Dendritic cell treated with granulocyte-macrophage colony-stimulating factor and Interleukin-4, amounts not matched to agents 40 ng/mL and 50 ng/mL, for 4 days (primary cell): ENCODE measurements at regions not wholly inside any gene's neighbourhood (a gene's known extent, or its start where the extent isn't known, plus 50 kb on each side); places are given as distances from the start of the nearest gene placed in this dataset.

Experiments
- H3K27ac Mint-ChIP-seq: one replicate; pipeline ENCODE4 v1.8.0; 2022; ENCODE audit warnings: mild to moderate bottlenecking, mixed read lengths
- H3K27me3 Mint-ChIP-seq: one replicate; pipeline ENCODE4 v1.8.0; 2022; ENCODE audit warnings: mild to moderate bottlenecking, mixed read lengths
- H3K36me3 Mint-ChIP-seq: one replicate; pipeline ENCODE4 v1.8.0; 2022; ENCODE audit warnings: low read depth, mixed read lengths
- H3K4me1 Mint-ChIP-seq: one replicate; pipeline ENCODE4 v1.8.0; 2022; ENCODE audit warnings: low read depth, mixed read lengths
- H3K4me3 Mint-ChIP-seq: one replicate; pipeline ENCODE4 v1.8.0; 2022; ENCODE audit warnings: mild to moderate bottlenecking, moderate library complexity, mixed read lengths
- H3K9me3 Mint-ChIP-seq: one replicate; pipeline ENCODE4 v1.8.0; 2022; ENCODE audit warnings: mixed read lengths
- intact Hi-C: fragments of 100-400 bp; cut with micrococcal nuclease; formaldehyde crosslinking; loops from one replicate; pipeline ENCODE4 v1.15.0; 2022

GRCh38 chr2:12382366-12382765 lies 334.4 kb upstream of the TRIB2 start:
- intact Hi-C loops, result no loop called here
- Mint-ChIP-seq H3K4me1 (no peaks in the 10 kb centered on the region), H3K36me3 (no peaks in the 10 kb centered on the region), H3K27ac (no peak overlapping the region), H3K4me3 (no peak overlapping the region), H3K27me3 (no peaks in the 10 kb centered on the region), H3K9me3 (peaks cover 9% of the 10 kb centered on the region)

GRCh38 chr2:12389344-12390045 lies 327.2 kb upstream of the TRIB2 start:
- no peaks in the 10 kb centered on the region for H3K36me3 Mint-ChIP-seq
- intact Hi-C loops, result no loop called here
- no peaks in the 10 kb centered on the region for H3K4me1 Mint-ChIP-seq
- H3K9me3 Mint-ChIP-seq, result peaks cover 9% of the 10 kb centered on the region
- no peak overlapping the region for H3K4me3 Mint-ChIP-seq
- peaks cover 18% of the 10 kb centered on the region for H3K27me3 Mint-ChIP-seq
- no peak overlapping the region for H3K27ac Mint-ChIP-seq

- Mint-ChIP-seq H3K4me3 (no peak overlapping the region), H3K27me3 (peaks cover 20% of the 10 kb centered on the region), H3K4me1 (no peaks in the 10 kb centered on the region), H3K9me3 (peaks cover 9% of the 10 kb centered on the region), H3K27ac (no peak overlapping the region), H3K36me3 (no peaks in the 10 kb centered on the region)
- intact Hi-C loops, result no loop called here
Observed at GRCh38 chr2:12391116-12391515, 325.6 kb upstream of the TRIB2 start.

- H3K27ac Mint-ChIP-seq, result no peak overlapping the region
- intact Hi-C loops, result no loop called here
- H3K27me3 Mint-ChIP-seq, result peaks cover 7% of the 10 kb centered on the region
- no peak overlapping the region for H3K4me3 Mint-ChIP-seq
- no peaks in the 10 kb centered on the region for H3K36me3 Mint-ChIP-seq
- H3K4me1 Mint-ChIP-seq, result peaks cover 14% of the 10 kb centered on the region
- no peaks in the 10 kb centered on the region for H3K9me3 Mint-ChIP-seq
Observed at GRCh38 chr2:12396699-12397098, 320.0 kb upstream of the TRIB2 start.

- Mint-ChIP-seq H3K36me3 (no peaks in the 10 kb centered on the region), H3K27me3 (peaks cover 7% of the 10 kb centered on the region), H3K4me1 (peaks cover 14% of the 10 kb centered on the region), H3K4me3 (no peak overlapping the region), H3K27ac (no peak overlapping the region), H3K9me3 (peaks cover 3% of the 10 kb centered on the region)
- intact Hi-C loops, result no loop called here
Observed at GRCh38 chr2:12397854-12398253, 318.9 kb upstream of the TRIB2 start.

- no peak overlapping the region for H3K27ac Mint-ChIP-seq
- no peak overlapping the region for H3K4me3 Mint-ChIP-seq
- intact Hi-C loops, result no loop called here
- peaks cover 7% of the 10 kb centered on the region for H3K27me3 Mint-ChIP-seq
- H3K9me3 Mint-ChIP-seq, result peaks cover 12% of the 10 kb centered on the region
- peaks cover 14% of the 10 kb centered on the region for H3K4me1 Mint-ChIP-seq
- no peaks in the 10 kb centered on the region for H3K36me3 Mint-ChIP-seq
Observed at GRCh38 chr2:12399240-12399639, 317.5 kb upstream of the TRIB2 start.

- no peaks in the 10 kb centered on the region for H3K36me3 Mint-ChIP-seq
- H3K9me3 Mint-ChIP-seq, result peaks cover 12% of the 10 kb centered on the region
- no peak overlapping the region for H3K4me3 Mint-ChIP-seq
- H3K27me3 Mint-ChIP-seq, result peaks cover 6% of the 10 kb centered on the region
- no peak overlapping the region for H3K27ac Mint-ChIP-seq
- intact Hi-C loops, result no loop called here
- H3K4me1 Mint-ChIP-seq, result peaks cover 14% of the 10 kb centered on the region
Observed at GRCh38 chr2:12400543-12400942, 316.2 kb upstream of the TRIB2 start.

GRCh38 chr2:12402440-12403139 lies 314.1 kb upstream of the TRIB2 start:
- no peak overlapping the region for H3K27ac Mint-ChIP-seq
- H3K4me3 Mint-ChIP-seq, result no peak overlapping the region
- H3K4me1 Mint-ChIP-seq, result peaks cover 11% of the 10 kb centered on the region
- intact Hi-C loops, result no loop called here
- peaks cover 4% of the 10 kb centered on the region for H3K27me3 Mint-ChIP-seq
- H3K36me3 Mint-ChIP-seq, result no peaks in the 10 kb centered on the region
- peaks cover 21% of the 10 kb centered on the region for H3K9me3 Mint-ChIP-seq

- no peak overlapping the region for H3K27ac Mint-ChIP-seq
- H3K27me3 Mint-ChIP-seq, result peaks cover 4% of the 10 kb centered on the region
- peaks cover 5% of the 10 kb centered on the region for H3K4me1 Mint-ChIP-seq
- no peaks in the 10 kb centered on the region for H3K36me3 Mint-ChIP-seq
- intact Hi-C loops, result no loop called here
- peaks cover 21% of the 10 kb centered on the region for H3K9me3 Mint-ChIP-seq
- no peak overlapping the region for H3K4me3 Mint-ChIP-seq
Observed at GRCh38 chr2:12404497-12404896, 312.2 kb upstream of the TRIB2 start.

GRCh38 chr2:12407160-12407559 lies 309.6 kb upstream of the TRIB2 start:
- no peaks in the 10 kb centered on the region for H3K27me3 Mint-ChIP-seq
- H3K4me3 Mint-ChIP-seq, result no peak overlapping the region
- intact Hi-C loops, result no loop called here
- no peak overlapping the region for H3K27ac Mint-ChIP-seq
- no peaks in the 10 kb centered on the region for H3K4me1 Mint-ChIP-seq
- no peaks in the 10 kb centered on the region for H3K36me3 Mint-ChIP-seq
- H3K9me3 Mint-ChIP-seq, result peaks cover 31% of the 10 kb centered on the region

- Mint-ChIP-seq H3K36me3 (no peaks in the 10 kb centered on the region), H3K27me3 (no peaks in the 10 kb centered on the region), H3K9me3 (peaks cover 10% of the 10 kb centered on the region), H3K27ac (no peak overlapping the region), H3K4me3 (no peak overlapping the region), H3K4me1 (peaks cover 8% of the 10 kb centered on the region)
- intact Hi-C loops, result loop anchor here (10.0 kb wide), 1 partner anchor 592 kb away; no protein-coding TSS in a partner anchor
Observed at GRCh38 chr2:12412898-12413305, 303.8 kb upstream of the TRIB2 start.

- Mint-ChIP-seq H3K4me1 (peaks cover 8% of the 10 kb centered on the region), H3K9me3 (peaks cover 10% of the 10 kb centered on the region), H3K36me3 (no peaks in the 10 kb centered on the region), H3K4me3 (no peak overlapping the region), H3K27ac (no peak overlapping the region), H3K27me3 (no peaks in the 10 kb centered on the region)
- intact Hi-C loops, result loop anchor here (5.0 to 10.0 kb wide), 2 partner anchors 517 to 589 kb away; no protein-coding TSS in a partner anchor
Observed at GRCh38 chr2:12415536-12415935, 301.2 kb upstream of the TRIB2 start.

- Mint-ChIP-seq H3K9me3 (peaks cover under 1% of the 10 kb centered on the region), H3K4me1 (peaks cover 8% of the 10 kb centered on the region), H3K27ac (no peak overlapping the region), H3K27me3 (no peaks in the 10 kb centered on the region), H3K36me3 (no peaks in the 10 kb centered on the region), H3K4me3 (no peak overlapping the region)
- intact Hi-C loops, result loop anchor here (1.0 to 10.0 kb wide), 3 partner anchors 300 to 588 kb away; partner anchors contain the start of gene TRIB2
Observed at GRCh38 chr2:12416600-12416999, 300.1 kb upstream of the TRIB2 start.

GRCh38 chr2:12417786-12418185 lies 298.9 kb upstream of the TRIB2 start:
- intact Hi-C loops, result loop anchor here (5.0 to 10.0 kb wide), 2 partner anchors 515 to 587 kb away; no protein-coding TSS in a partner anchor
- Mint-ChIP-seq H3K4me3 (no peak overlapping the region), H3K27me3 (peaks cover under 1% of the 10 kb centered on the region), H3K27ac (no peak overlapping the region), H3K36me3 (no peaks in the 10 kb centered on the region), H3K9me3 (no peaks in the 10 kb centered on the region), H3K4me1 (peaks cover 8% of the 10 kb centered on the region)
